Gastroesophageal sphincter (tissue), 4 donors: ENCODE measurements at regions not wholly inside any gene's neighbourhood (a gene's known extent, or its start where the extent isn't known, plus 50 kb on each side); places are given as distances from the start of the nearest gene placed in this dataset.
A peak's percentile ranks its signal among the peaks of the same experiment; 100 is the strongest.

Experiments used
- ATAC-seq: fragments of 150-250 bp; one replicate; pipeline ENCODE4 v1.9.1; 2016; ENCODE audit warnings: mild to moderate bottlenecking, moderate library complexity
- H3K27ac ChIP-seq, 4 donors: fragments of 200-600 bp; sonication (generic) in 3 of 4; 1 replicate in 3 of 4; 2 replicates in 1 of 4; pipeline ENCODE4 v1.5.1; 2016 to 2019
- H3K27me3 ChIP-seq: fragments of 200-600 bp; sonication (generic); one replicate; pipeline ENCODE4 v1.5.1; 2019
- H3K36me3 ChIP-seq, 2 donors: fragments of 200-600 bp; sonication (generic); one replicate each; pipeline ENCODE4 v1.5.1; 2019; ENCODE audit warnings: control low read depth in 1 of 2
- H3K4me1 ChIP-seq, 3 donors: fragments of 200-600 bp; sonication (generic); 1 replicate in 2 of 3; 2 replicates in 1 of 3; pipeline ENCODE4 v1.5.1; 2016 to 2019; ENCODE audit warnings: control low read depth in 2 of 3
- H3K4me3 ChIP-seq, 2 donors: fragments of 200-600 bp; sonication (generic); one replicate each; pipeline ENCODE4 v1.5.1; 2019; ENCODE audit warnings: mild to moderate bottlenecking in 1 of 2, moderate library complexity in 1 of 2
- H3K9me3 ChIP-seq, 3 donors: fragments of 200-600 bp; sonication (generic); one replicate each; pipeline ENCODE4 v1.5.1; 2017 to 2019; ENCODE audit warnings: control low read depth in 2 of 3
- CTCF ChIP-seq, 4 experiments: fragments of 200-600 bp in 2 of 4; fragments of 450-650 bp in 2 of 4; sonication (generic) in 1 of 4; IDR thresholded peaks; one replicate each; pipeline ENCODE4 v1.5.1; 2017 to 2019; ENCODE audit warnings: antibody characterized with exemption in 4 of 4, mild to moderate bottlenecking in 2 of 4, moderate library complexity in 2 of 4
- EP300 ChIP-seq: sonication (generic); formaldehyde crosslinking; IDR thresholded peaks from one replicate; pipeline ENCODE4 v1.6.1; 2017; ENCODE audit warnings: antibody characterized with exemption, mild to moderate bottlenecking
- POLR2A ChIP-seq, 2 donors: fragments of 450-650 bp; IDR thresholded peaks; one replicate each; pipeline ENCODE4 v1.6.1; 2017; ENCODE audit warnings: antibody characterized with exemption in 2 of 2, mild to moderate bottlenecking in 2 of 2, moderate library complexity in 1 of 2
- POLR2AphosphoS5 ChIP-seq: sonication (generic); formaldehyde crosslinking; IDR thresholded peaks from one replicate; pipeline ENCODE4 v1.6.1; 2017; ENCODE audit warnings: antibody characterized with exemption
- WGBS, 2 donors: methylation state at CpG; one replicate each; pipeline ENCODE4 v1.1.5; 2018; ENCODE audit warnings: low coverage in 1 of 2; 5-methylcytosine and 5-hydroxymethylcytosine counted together

GRCh38 chr3:25037049-25037547, 391.0 kb upstream of the RARB start:
- 1 to 2% methylated on average over 6 of the region's 6 CpGs for WGBS, 2 donors
- H3K4me1 ChIP-seq = peaks cover 14 to 52% (median 19%) of the 10 kb centered on the region in 3 donors
- no peaks in the 10 kb centered on the region for H3K27me3 ChIP-seq
- ATAC-seq = peak; percentile 22
- TF ChIP-seq POLR2AphosphoS5 (no peak), EP300 (no peak), POLR2A (IDR thresholded peaks at IDR 0.05) (no peak), CTCF (IDR thresholded peaks at IDR 0.05) (no peak)
- peak overlapping the region; percentile 47 to 70 (median 62) for H3K27ac ChIP-seq
- no peak overlapping the region for H3K4me3 ChIP-seq
- H3K9me3 ChIP-seq = no peaks in the 10 kb centered on the region
- H3K36me3 ChIP-seq = no peaks in the 10 kb centered on the region

- no peak for ATAC-seq
- Histone ChIP-seq H3K4me3 (no peak overlapping the region), H3K27me3 (no peaks in the 10 kb centered on the region), H3K9me3 (no peaks in the 10 kb centered on the region), H3K36me3 (no peaks in the 10 kb centered on the region), H3K4me1 (peaks cover 17 to 51% (median 19%) of the 10 kb centered on the region in 3 donors), H3K27ac (peak overlapping the region; percentile 54 to 70 (median 62))
- no peak for TF ChIP-seq CTCF (IDR thresholded peaks at IDR 0.05)
- TF ChIP-seq POLR2AphosphoS5 = no peak
- TF ChIP-seq EP300 = no peak
- no peak for TF ChIP-seq POLR2A (IDR thresholded peaks at IDR 0.05)
Measured at GRCh38 chr3:25038271-25038670, 389.8 kb upstream of the RARB start.

GRCh38 chr3:25038922-25039321, 389.1 kb upstream of the RARB start:
- TF ChIP-seq POLR2A (IDR thresholded peaks at IDR 0.05) (no peak), POLR2AphosphoS5 (no peak), CTCF (IDR thresholded peaks at IDR 0.05) (no peak), EP300 (no peak)
- Histone ChIP-seq H3K36me3 (no peaks in the 10 kb centered on the region), H3K27me3 (no peaks in the 10 kb centered on the region), H3K9me3 (no peaks in the 10 kb centered on the region), H3K4me3 (no peak overlapping the region), H3K27ac (peak overlapping the region; percentile 54 to 70 (median 56)), H3K4me1 (peaks cover 17 to 57% (median 19%) of the 10 kb centered on the region in 3 donors)
- WGBS, 2 donors = 24 to 25% methylated on average over 4 of the region's 4 CpGs
- no peak for ATAC-seq

- ATAC-seq = no peak
- Histone ChIP-seq H3K4me1 (peaks cover 19 to 71% (median 19%) of the 10 kb centered on the region in 3 donors), H3K27me3 (no peaks in the 10 kb centered on the region)
Measured at GRCh38 chr3:25040748-25041147, 387.3 kb upstream of the RARB start.

More at GRCh38 chr3:25040748-25041147, 387.3 kb upstream of the RARB start:
- Histone ChIP-seq H3K9me3 (no peaks in the 10 kb centered on the region), H3K36me3 (no peaks in the 10 kb centered on the region), H3K27ac (no peak overlapping the region), H3K4me3 (no peak overlapping the region)
- no peak for TF ChIP-seq POLR2AphosphoS5
- TF ChIP-seq POLR2A (IDR thresholded peaks at IDR 0.05) = no peak
- TF ChIP-seq EP300 = no peak
- no peak for TF ChIP-seq CTCF (IDR thresholded peaks at IDR 0.05)
- WGBS, 2 donors = 89 to 92% methylated on average over 3 of the region's 3 CpGs
